ENCODE measurements at regions not wholly inside any gene's neighbourhood (a gene's known extent, or its start where the extent isn't known, plus 50 kb on each side); places are given as distances from the start of the nearest gene placed in this dataset.
A peak's percentile ranks its signal among the peaks of the same experiment; 100 is the strongest.

DNA sequence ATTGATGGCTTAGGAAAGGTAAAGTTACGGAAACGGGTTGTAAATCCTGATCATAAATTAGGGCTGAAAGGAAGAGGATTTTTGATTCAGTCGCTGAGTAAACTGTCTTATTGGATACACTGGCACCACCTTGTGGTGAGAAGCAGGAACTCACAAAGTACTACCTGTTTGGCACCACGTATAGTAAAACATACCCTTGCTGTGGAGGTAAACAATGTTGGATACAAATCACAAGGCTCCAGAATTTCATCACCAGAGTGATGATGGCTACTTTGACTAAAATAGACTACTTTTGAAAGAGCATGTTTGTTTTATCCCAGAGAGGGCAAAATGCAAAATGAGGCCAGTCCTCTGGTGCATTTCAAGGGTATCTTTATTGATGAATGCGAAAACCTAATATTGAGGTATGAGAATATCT, 216.9 kb downstream of the IGSF11 start:
- Histone ChIP-seq H3K9me3 (no peaks in the 10 kb centered on the region), H3K27ac (no peak overlapping the region), H3K4me1 (peaks cover 0 to 2% (median 0%) of the 10 kb centered on the region in 4 donors), H3K36me3 (no peaks in the 10 kb centered on the region), H3K27me3 (no peaks in the 10 kb centered on the region), H3K4me3 (no peak overlapping the region)
- in situ Hi-C loops (cut with MboI; ENCODE audit: low pct_ligation_motif_present in 1 of 4, low pct_unique_long_range_greater_than_20kb in 1 of 4, low sequenced_read_pairs in 3 of 4) (no loop called here), intact Hi-C loops (cut with DNase I; ENCODE audit: low total_unique reads) (no loop called here)
- no peak for TF ChIP-seq POLR2AphosphoS5 (IDR thresholded peaks at IDR 0.05)
- no peak for TF ChIP-seq POLR2A (IDR thresholded peaks at IDR 0.05)
- TF ChIP-seq, protein P1, sequence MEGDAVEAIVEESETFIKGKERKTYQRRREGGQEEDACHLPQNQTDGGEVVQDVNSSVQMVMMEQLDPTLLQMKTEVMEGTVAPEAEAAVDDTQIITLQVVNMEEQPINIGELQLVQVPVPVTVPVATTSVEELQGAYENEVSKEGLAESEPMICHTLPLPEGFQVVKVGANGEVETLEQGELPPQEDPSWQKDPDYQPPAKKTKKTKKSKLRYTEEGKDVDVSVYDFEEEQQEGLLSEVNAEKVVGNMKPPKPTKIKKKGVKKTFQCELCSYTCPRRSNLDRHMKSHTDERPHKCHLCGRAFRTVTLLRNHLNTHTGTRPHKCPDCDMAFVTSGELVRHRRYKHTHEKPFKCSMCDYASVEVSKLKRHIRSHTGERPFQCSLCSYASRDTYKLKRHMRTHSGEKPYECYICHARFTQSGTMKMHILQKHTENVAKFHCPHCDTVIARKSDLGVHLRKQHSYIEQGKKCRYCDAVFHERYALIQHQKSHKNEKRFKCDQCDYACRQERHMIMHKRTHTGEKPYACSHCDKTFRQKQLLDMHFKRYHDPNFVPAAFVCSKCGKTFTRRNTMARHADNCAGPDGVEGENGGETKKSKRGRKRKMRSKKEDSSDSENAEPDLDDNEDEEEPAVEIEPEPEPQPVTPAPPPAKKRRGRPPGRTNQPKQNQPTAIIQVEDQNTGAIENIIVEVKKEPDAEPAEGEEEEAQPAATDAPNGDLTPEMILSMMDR (IDR thresholded peaks at IDR 0.05), result peak; percentile 46 to 71 (median 65)
- no peak for TF ChIP-seq EP300 (IDR thresholded peaks at IDR 0.05; ENCODE audit: low read depth)
- peak; percentile 13 for DNase-seq
- WGBS, 2 donors (ENCODE audit: low coverage in 1 of 2), result 23 to 26% methylated on average over 5 of the region's 5 CpGs

DNA sequence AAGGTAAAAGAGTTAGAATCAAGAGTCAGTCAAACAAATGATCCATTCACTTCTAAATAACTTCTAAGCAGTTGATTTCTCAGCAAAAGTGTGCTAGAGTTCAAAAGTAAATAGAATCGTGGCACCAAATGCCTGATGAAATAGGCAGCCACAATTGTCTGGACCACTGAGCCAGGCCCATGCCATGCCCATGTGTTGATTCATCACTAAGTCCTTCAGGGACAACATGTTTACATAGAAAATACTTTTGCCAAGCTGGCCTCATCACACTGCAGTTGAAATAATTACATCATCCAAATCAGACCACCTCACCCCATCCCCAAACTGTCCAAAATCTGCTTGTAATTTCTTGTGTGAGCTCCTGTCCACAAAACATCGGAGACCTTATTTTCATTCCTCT, 216.3 kb downstream of the IGSF11 start:
- WGBS, 2 donors (ENCODE audit: low coverage in 1 of 2), result 69 to 80% methylated on average over 2 of the region's 2 CpGs
- in situ Hi-C loops (cut with MboI; ENCODE audit: low pct_ligation_motif_present in 1 of 4, low pct_unique_long_range_greater_than_20kb in 1 of 4, low sequenced_read_pairs in 3 of 4), result no loop called here
- intact Hi-C loops (cut with DNase I; ENCODE audit: low total_unique reads), result no loop called here
- TF ChIP-seq POLR2AphosphoS5 (IDR thresholded peaks at IDR 0.05) (no peak), POLR2A (IDR thresholded peaks at IDR 0.05) (no peak), EP300 (IDR thresholded peaks at IDR 0.05; ENCODE audit: low read depth) (no peak)
- TF ChIP-seq, protein P1 (IDR thresholded peaks at IDR 0.05), result no peak
- Histone ChIP-seq H3K4me1 (peaks cover 0 to 2% (median 0%) of the 10 kb centered on the region in 4 donors), H3K36me3 (no peaks in the 10 kb centered on the region), H3K27me3 (no peaks in the 10 kb centered on the region), H3K27ac (no peak overlapping the region), H3K4me3 (no peak overlapping the region), H3K9me3 (no peaks in the 10 kb centered on the region)
- DNase-seq, result no peak

DNA sequence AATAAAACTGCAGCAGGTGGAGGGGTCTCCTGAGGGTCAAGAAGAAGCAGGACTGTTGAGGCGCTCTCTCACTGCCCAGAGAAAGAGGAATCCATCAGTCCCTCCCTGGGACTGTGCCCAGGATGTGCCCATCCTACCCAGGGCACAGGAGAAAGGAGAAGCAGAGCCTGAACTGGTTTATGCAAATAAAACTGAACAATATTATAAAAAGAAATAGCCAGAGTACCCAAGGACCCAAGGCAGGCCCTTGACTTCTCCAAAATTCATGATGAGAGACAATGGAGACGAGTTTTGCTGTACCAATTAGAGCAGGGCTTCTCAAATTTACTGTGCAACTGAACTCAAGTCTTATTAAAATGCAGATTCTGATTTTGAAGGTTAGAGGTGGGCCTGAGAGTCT, 211.0 kb downstream of the IGSF11 start:
- no peak overlapping the region for H3K27ac ChIP-seq
- in situ Hi-C loops (cut with MboI; ENCODE audit: low pct_ligation_motif_present in 1 of 4, low pct_unique_long_range_greater_than_20kb in 1 of 4, low sequenced_read_pairs in 3 of 4) (no loop called here), intact Hi-C loops (cut with DNase I; ENCODE audit: low total_unique reads) (no loop called here)
- H3K4me3 ChIP-seq, result no peak overlapping the region
- DNase-seq, result no peak
- H3K36me3 ChIP-seq, result no peaks in the 10 kb centered on the region
- no peaks in the 10 kb centered on the region for H3K4me1 ChIP-seq
- H3K9me3 ChIP-seq, result no peaks in the 10 kb centered on the region
- TF ChIP-seq POLR2AphosphoS5 (IDR thresholded peaks at IDR 0.05) (no peak), EP300 (IDR thresholded peaks at IDR 0.05; ENCODE audit: low read depth) (no peak), POLR2A (IDR thresholded peaks at IDR 0.05) (no peak)
- TF ChIP-seq, protein P1 (IDR thresholded peaks at IDR 0.05), result no peak
- 58 to 60% methylated on average over 2 of the region's 2 CpGs for WGBS, 2 donors (ENCODE audit: low coverage in 1 of 2)
- no peaks in the 10 kb centered on the region for H3K27me3 ChIP-seq

DNA sequence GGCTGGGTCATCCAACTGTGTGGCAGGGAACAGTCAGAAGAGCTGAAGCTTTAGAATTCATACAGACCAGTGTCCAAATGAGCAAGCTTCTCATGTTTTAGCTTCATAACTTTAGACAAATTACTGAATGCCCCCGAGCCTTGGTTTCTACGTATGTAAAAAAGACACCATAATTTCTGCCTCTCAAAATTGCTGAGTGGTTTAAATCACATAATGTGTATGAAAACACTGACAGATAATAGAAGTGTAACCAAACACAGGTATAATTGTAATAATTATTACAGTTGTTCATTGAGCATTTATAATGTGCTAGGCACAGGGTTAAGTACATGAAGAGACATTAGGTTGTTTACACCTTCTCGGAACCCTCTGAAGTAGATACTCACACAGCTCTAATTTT, 207.2 kb downstream of the IGSF11 start:
- in situ Hi-C loops (cut with MboI; ENCODE audit: low pct_ligation_motif_present in 1 of 4, low pct_unique_long_range_greater_than_20kb in 1 of 4, low sequenced_read_pairs in 3 of 4), result no loop called here
- 80 to 86% methylated on average over 3 of the region's 3 CpGs for WGBS, 2 donors (ENCODE audit: low coverage in 1 of 2)

More for the DNA sequence above, 207.2 kb downstream of the IGSF11 start:
- Histone ChIP-seq H3K9me3 (no peaks in the 10 kb centered on the region), H3K4me3 (no peak overlapping the region), H3K4me1 (no peaks in the 10 kb centered on the region), H3K36me3 (no peaks in the 10 kb centered on the region), H3K27ac (no peak overlapping the region), H3K27me3 (no peaks in the 10 kb centered on the region)
- TF ChIP-seq EP300 (IDR thresholded peaks at IDR 0.05; ENCODE audit: low read depth) (no peak), POLR2AphosphoS5 (IDR thresholded peaks at IDR 0.05) (no peak), POLR2A (IDR thresholded peaks at IDR 0.05) (no peak)
- TF ChIP-seq, protein P1 (IDR thresholded peaks at IDR 0.05), result no peak
- intact Hi-C loops (cut with DNase I; ENCODE audit: low total_unique reads), result no loop called here
- no peak for DNase-seq

All from transverse colon (tissue), 4 donors.